Right atrium auricular region (tissue), 2 donors: ENCODE measurements at regions not wholly inside any gene's neighbourhood (a gene's known extent, or its start where the extent isn't known, plus 50 kb on each side); places are given as distances from the start of the nearest gene placed in this dataset.

Experiments
- DNase-seq: peaks from one replicate; pipeline ENCODE4 v3.0.0-alpha.2; 2019; ENCODE audit warnings: low spot score
- H3K27ac ChIP-seq, 2 donors: fragments of 200-600 bp; sonication (generic); 1 replicate in 1 of 2; 2 replicates in 1 of 2; pipeline ENCODE4 v1.5.1; 2016 to 2019
- H3K27me3 ChIP-seq, 2 donors: fragments of 200-600 bp; sonication (generic); one replicate each; pipeline versions ENCODE4 v1.5.1 to v1.6.0; 2017 to 2019
- H3K36me3 ChIP-seq: fragments of 200-600 bp; sonication (generic); one replicate; pipeline ENCODE4 v1.5.1; 2016
- H3K4me1 ChIP-seq, 2 donors: fragments of 200-600 bp; sonication (generic); one replicate each; pipeline versions ENCODE4 v1.5.1 to v1.6.0; 2017 to 2019
- H3K4me3 ChIP-seq, 2 donors: fragments of 200-600 bp; sonication (generic); 1 replicate in 1 of 2; 2 replicates in 1 of 2; pipeline ENCODE4 v1.5.1; 2017 to 2019; ENCODE audit warnings: mild to moderate bottlenecking in 1 of 2, moderate library complexity in 1 of 2
- H3K9me3 ChIP-seq, 2 donors: fragments of 200-600 bp; sonication (generic); one replicate each; pipeline ENCODE4 v1.5.1; 2019
- CTCF ChIP-seq, 2 donors: fragments of 200-600 bp; sonication (generic); IDR thresholded peaks; one replicate each; pipeline ENCODE4 v1.5.1; 2019; ENCODE audit warnings: antibody characterized with exemption in 2 of 2

- TF ChIP-seq CTCF (IDR thresholded peaks at IDR 0.05): no peak
- no peak for DNase-seq
- Histone ChIP-seq H3K27me3 (no peaks in the 10 kb centered on the region), H3K4me1 (no peaks in the 10 kb centered on the region), H3K27ac (no peak overlapping the region), H3K4me3 (no peak overlapping the region), H3K9me3 (no peaks in the 10 kb centered on the region), H3K36me3 (no peaks in the 10 kb centered on the region)
These were observed 121.6 kb downstream of the MTPAP start for GRCh38 chr10:30227481-30227880.

- TF ChIP-seq CTCF (IDR thresholded peaks at IDR 0.05): no peak
- no peaks in the 10 kb centered on the region for H3K27me3 ChIP-seq
- no peak overlapping the region for H3K27ac ChIP-seq
- H3K4me1 ChIP-seq: peaks cover 0 to 8% of the 10 kb centered on the region in 2 donors
- no peak for DNase-seq
- no peaks in the 10 kb centered on the region for H3K9me3 ChIP-seq
- H3K36me3 ChIP-seq: no peaks in the 10 kb centered on the region
- H3K4me3 ChIP-seq: peak overlapping the region in 1 of 2 donors; percentile 8
These were observed 128.9 kb downstream of the MTPAP start for GRCh38 chr10:30219971-30220751.

DNA sequence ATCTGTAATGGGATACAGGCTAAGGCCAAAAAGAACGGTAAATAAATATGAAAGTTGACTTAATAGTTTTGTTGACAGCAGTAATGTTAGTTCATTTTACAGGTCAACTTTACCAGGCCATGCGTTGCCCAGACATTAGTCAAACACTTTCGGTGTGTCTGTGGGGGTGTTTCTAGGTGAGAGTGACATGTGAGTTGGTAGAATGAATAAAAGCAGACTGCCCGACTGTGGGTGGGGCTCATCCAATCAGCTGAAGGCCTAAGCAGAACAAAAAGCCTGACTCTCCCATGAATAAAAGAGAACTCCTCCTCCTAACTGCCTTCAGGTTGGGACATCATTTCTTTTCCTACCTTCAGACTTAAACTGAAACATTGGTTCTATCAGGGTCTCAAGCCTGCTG lies 132.3 kb downstream of the MTPAP start:
- H3K4me1 ChIP-seq: peaks cover 0 to 8% of the 10 kb centered on the region in 2 donors
- no peaks in the 10 kb centered on the region for H3K36me3 ChIP-seq
- H3K27me3 ChIP-seq: no peaks in the 10 kb centered on the region
- no peak overlapping the region for H3K27ac ChIP-seq
- no peak overlapping the region for H3K4me3 ChIP-seq
- no peak for TF ChIP-seq CTCF (IDR thresholded peaks at IDR 0.05)
- no peak for DNase-seq
- no peaks in the 10 kb centered on the region for H3K9me3 ChIP-seq

DNA sequence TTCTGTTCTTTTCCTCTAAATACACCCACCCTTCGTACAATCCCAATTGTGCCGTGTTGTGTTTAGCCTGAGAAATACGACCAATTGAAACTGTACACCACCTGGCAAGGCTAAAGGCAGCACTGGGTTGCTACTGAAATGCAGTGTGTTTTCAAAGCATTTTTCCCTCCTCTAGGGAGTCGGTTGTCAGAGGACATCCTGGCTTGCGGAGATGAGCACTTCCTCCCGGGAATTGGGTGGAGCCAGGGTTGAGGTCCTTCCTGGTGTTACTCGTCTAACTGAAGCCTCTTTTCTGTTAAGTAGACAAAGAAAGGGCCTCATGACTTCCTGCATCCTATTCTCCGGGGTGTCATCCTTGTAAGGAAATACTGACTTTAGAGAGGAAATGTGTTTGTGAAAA lies 133.5 kb downstream of the MTPAP start:
- no peak for DNase-seq
- Histone ChIP-seq H3K27ac (peak overlapping the region in 1 of 2 donors; percentile 7), H3K4me1 (peaks cover 0 to 8% of the 10 kb centered on the region in 2 donors), H3K27me3 (no peaks in the 10 kb centered on the region), H3K4me3 (no peak overlapping the region), H3K36me3 (no peaks in the 10 kb centered on the region), H3K9me3 (no peaks in the 10 kb centered on the region)
- TF ChIP-seq CTCF (IDR thresholded peaks at IDR 0.05): no peak

DNA sequence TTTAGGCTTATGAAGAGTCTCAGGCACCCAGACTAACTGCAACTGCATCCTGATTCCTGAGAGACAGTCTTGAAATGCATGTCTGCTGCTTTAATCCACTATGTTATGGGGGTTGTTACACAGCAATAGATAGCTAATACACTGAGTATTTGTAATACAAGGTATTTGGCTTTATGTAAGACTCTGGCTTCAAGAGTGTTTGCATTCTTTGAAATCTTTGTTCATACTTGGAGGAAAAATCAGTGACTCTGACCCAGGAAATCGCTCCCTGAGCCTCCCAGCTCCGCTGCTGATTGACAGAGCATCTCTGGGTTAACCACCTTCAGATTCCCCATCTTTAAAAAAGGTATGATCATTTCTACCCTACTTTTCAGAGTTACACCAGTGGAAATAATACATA lies 133.9 kb downstream of the MTPAP start:
- Histone ChIP-seq H3K4me1 (peaks cover 0 to 5% of the 10 kb centered on the region in 2 donors), H3K4me3 (no peak overlapping the region), H3K9me3 (no peaks in the 10 kb centered on the region), H3K36me3 (no peaks in the 10 kb centered on the region), H3K27me3 (no peaks in the 10 kb centered on the region), H3K27ac (peak overlapping the region in 1 of 2 donors; percentile 7)
- DNase-seq: no peak
- no peak for TF ChIP-seq CTCF (IDR thresholded peaks at IDR 0.05)

GRCh38 chr10:30210296-30210695 lies 138.8 kb downstream of the MTPAP start:
- no peak for TF ChIP-seq CTCF (IDR thresholded peaks at IDR 0.05)
- no peaks in the 10 kb centered on the region for H3K36me3 ChIP-seq
- no peaks in the 10 kb centered on the region for H3K9me3 ChIP-seq

More at GRCh38 chr10:30210296-30210695, 138.8 kb downstream of the MTPAP start:
- Histone ChIP-seq H3K27me3 (no peaks in the 10 kb centered on the region), H3K4me3 (no peak overlapping the region), H3K27ac (no peak overlapping the region), H3K4me1 (peaks cover 0 to 8% of the 10 kb centered on the region in 2 donors)
- DNase-seq: peak; percentile 4
